K562 (cell line): ENCODE measurements at regions not wholly inside any gene's neighbourhood (a gene's known extent, or its start where the extent isn't known, plus 50 kb on each side); places are given as distances from the start of the nearest gene placed in this dataset.

ENCODE experiments used
- CBX2 ChIP-seq: fragments of 200-600 bp; sonication (generic); IDR thresholded peaks from one replicate; pipeline ENCODE4 v1.6.1; 2012; ENCODE audit warnings: mild to moderate bottlenecking, low read length, inconsistent platforms; ENCODE audit not compliant: insufficient read depth, poor library complexity, severe bottlenecking
- NKRF ChIP-seq: fragments of 450-650 bp; IDR thresholded peaks from 2 replicates; pipeline ENCODE4 v1.6.1; 2016; ENCODE audit warnings: borderline replicate concordance
- PRPF4 ChIP-seq: fragments of 200-400 bp; formaldehyde crosslinking; IDR thresholded peaks from one replicate; pipeline ENCODE4 v1.6.1; 2017; ENCODE audit warnings: low read length, low read depth, mild to moderate bottlenecking; ENCODE audit not compliant: insufficient read depth, poor library complexity, severe bottlenecking
- SAFB2 ChIP-seq: fragments of 200-400 bp; formaldehyde crosslinking; IDR thresholded peaks from 2 replicates; pipeline ENCODE4 v1.6.1; 2018; ENCODE audit warnings: borderline replicate concordance, low read length, low read depth, moderate library complexity; ENCODE audit not compliant: severe bottlenecking
- ZBTB40 ChIP-seq, 2 experiments: fragments of 450-650 bp in 1 of 2; sonication (generic) in 1 of 2; formaldehyde crosslinking in 1 of 2; IDR thresholded peaks; 2 replicates each; pipeline versions ENCODE4 v1.7.1 to v1.9.0; 2016 to 2022; ENCODE audit warnings: inconsistent platforms in 1 of 2, mild to moderate bottlenecking in 1 of 2, missing genetic modification reagents in 1 of 2
- TF ChIP-seq, protein P1 (sequence below): fragments of 250-450 bp; sonication (Bioruptor Pico); IDR thresholded peaks from 2 replicates; pipeline ENCODE4 v1.8.0; 2022; ENCODE audit warnings: moderate library complexity, mild to moderate bottlenecking, inconsistent platforms

DNA sequence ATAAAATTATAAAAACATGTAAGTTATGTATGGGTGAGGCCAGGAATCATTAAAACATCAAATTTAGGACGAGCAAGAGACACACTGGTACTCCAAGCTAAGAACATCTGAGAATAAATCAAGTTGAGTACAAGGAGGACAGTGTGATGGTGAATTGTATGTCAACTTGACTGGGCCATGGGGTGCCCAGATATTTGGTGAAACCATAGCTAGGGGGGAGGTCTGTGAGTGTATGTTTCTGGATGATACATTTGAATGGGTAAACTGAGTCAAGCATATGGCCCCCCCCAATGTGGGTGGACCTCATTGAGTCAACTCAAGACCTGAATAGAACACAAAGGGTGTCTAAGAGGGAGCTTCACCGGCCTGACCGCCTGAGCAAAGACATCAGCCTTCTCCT is 115.3 kb upstream of the BCOR start (continued):
- no peak for TF ChIP-seq CBX2
- TF ChIP-seq ZBTB40 (IDR thresholded peaks at IDR 0.05) = no peak
- TF ChIP-seq ZBTB40 (CRISPR knock-in tag; IDR thresholded peaks at IDR 0.05) = no peak
- no peak for TF ChIP-seq PRPF4
- TF ChIP-seq, protein P1, sequence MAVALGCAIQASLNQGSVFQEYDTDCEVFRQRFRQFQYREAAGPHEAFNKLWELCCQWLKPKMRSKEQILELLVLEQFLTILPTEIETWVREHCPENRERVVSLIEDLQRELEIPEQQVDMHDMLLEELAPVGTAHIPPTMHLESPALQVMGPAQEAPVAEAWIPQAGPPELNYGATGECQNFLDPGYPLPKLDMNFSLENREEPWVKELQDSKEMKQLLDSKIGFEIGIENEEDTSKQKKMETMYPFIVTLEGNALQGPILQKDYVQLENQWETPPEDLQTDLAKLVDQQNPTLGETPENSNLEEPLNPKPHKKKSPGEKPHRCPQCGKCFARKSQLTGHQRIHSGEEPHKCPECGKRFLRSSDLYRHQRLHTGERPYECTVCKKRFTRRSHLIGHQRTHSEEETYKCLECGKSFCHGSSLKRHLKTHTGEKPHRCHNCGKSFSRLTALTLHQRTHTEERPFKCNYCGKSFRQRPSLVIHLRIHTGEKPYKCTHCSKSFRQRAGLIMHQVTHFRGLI (CRISPR knock-in tag) = no peak
- TF ChIP-seq SAFB2 = no peak
- no peak for TF ChIP-seq NKRF
